MM.1S (cell line): ENCODE measurements at regions not wholly inside any gene's neighbourhood (a gene's known extent, or its start where the extent isn't known, plus 50 kb on each side); places are given as distances from the start of the nearest gene placed in this dataset.

Experiments used
- EZH2 ChIP-seq: fragments of 300-600 bp; sonication (generic); optimal IDR thresholded peaks from 2 replicates; pipeline ENCODE3; 2017; ENCODE audit warnings: low read depth, mild to moderate bottlenecking, antibody characterized with exemption, low read length, mixed read lengths
- EZH2phosphoT487 ChIP-seq: fragments of 300-600 bp; sonication (generic); IDR thresholded peaks from 2 replicates; pipeline ENCODE4 v1.6.1; 2018; ENCODE audit warnings: antibody characterized with exemption, low read length
- TF ChIP-seq, protein P1 (sequence below): fragments of 300-600 bp; sonication (generic); IDR thresholded peaks from 2 replicates; pipeline ENCODE4 v1.5.1; 2016; ENCODE audit warnings: antibody characterized with exemption, low read length, mixed read lengths

GRCh38 chr10:29730458-29730857, 95.7 kb upstream of the SVIL start:
- TF ChIP-seq, protein P1, sequence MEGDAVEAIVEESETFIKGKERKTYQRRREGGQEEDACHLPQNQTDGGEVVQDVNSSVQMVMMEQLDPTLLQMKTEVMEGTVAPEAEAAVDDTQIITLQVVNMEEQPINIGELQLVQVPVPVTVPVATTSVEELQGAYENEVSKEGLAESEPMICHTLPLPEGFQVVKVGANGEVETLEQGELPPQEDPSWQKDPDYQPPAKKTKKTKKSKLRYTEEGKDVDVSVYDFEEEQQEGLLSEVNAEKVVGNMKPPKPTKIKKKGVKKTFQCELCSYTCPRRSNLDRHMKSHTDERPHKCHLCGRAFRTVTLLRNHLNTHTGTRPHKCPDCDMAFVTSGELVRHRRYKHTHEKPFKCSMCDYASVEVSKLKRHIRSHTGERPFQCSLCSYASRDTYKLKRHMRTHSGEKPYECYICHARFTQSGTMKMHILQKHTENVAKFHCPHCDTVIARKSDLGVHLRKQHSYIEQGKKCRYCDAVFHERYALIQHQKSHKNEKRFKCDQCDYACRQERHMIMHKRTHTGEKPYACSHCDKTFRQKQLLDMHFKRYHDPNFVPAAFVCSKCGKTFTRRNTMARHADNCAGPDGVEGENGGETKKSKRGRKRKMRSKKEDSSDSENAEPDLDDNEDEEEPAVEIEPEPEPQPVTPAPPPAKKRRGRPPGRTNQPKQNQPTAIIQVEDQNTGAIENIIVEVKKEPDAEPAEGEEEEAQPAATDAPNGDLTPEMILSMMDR: no peak
- TF ChIP-seq EZH2 (no peak), EZH2phosphoT487 (no peak)
